Esophagus squamous epithelium (tissue), 5 donors: ENCODE measurements at regions not wholly inside any gene's neighbourhood (a gene's known extent, or its start where the extent isn't known, plus 50 kb on each side); places are given as distances from the start of the nearest gene placed in this dataset.

ENCODE experiments used
- DNase-seq: peaks from one replicate; lab custom pipeline; 2025; lab: John Stamatoyannopoulos, UW
- H3K27ac ChIP-seq, 4 donors: fragments of 200-600 bp; sonication (generic); one replicate each; pipeline ENCODE4 v1.5.1; 2016 to 2019; ENCODE audit warnings: mild to moderate bottlenecking in 1 of 4
- H3K27me3 ChIP-seq, 4 donors: fragments of 200-600 bp; sonication (generic); 1 replicate in 3 of 4; 2 replicates in 1 of 4; pipeline versions ENCODE4 v1.5.1 to v1.6.0; 2017 to 2021; ENCODE audit warnings: antibody characterized with exemption in 1 of 4
- H3K36me3 ChIP-seq, 3 donors: fragments of 200-600 bp; sonication (generic); one replicate each; pipeline ENCODE4 v1.5.1; 2016 to 2019
- H3K4me1 ChIP-seq, 3 donors: fragments of 200-600 bp; sonication (generic); one replicate each; pipeline ENCODE4 v1.5.1; 2017 to 2019
- H3K4me3 ChIP-seq, 4 donors: fragments of 200-600 bp; sonication (generic); 1 replicate in 3 of 4; 2 replicates in 1 of 4; pipeline ENCODE4 v1.5.1; 2016 to 2019; ENCODE audit warnings: mild to moderate bottlenecking in 2 of 4, moderate library complexity in 1 of 4
- H3K9me3 ChIP-seq, 3 donors: fragments of 200-600 bp; sonication (generic); one replicate each; pipeline ENCODE4 v1.5.1; 2016 to 2019
- CTCF ChIP-seq, 6 experiments: fragments of 450-650 bp in 4 of 6; fragments of 200-600 bp in 2 of 6; sonication (generic) in 2 of 6; IDR thresholded peaks; one replicate each; pipeline ENCODE4 v1.5.1; 2016 to 2019; ENCODE audit warnings: antibody characterized with exemption in 6 of 6, mild to moderate bottlenecking in 4 of 6, moderate library complexity in 4 of 6
- POLR2A ChIP-seq, 4 donors: fragments of 450-650 bp; IDR thresholded peaks; one replicate each; pipeline ENCODE4 v1.6.1; 2017; ENCODE audit warnings: antibody characterized with exemption in 4 of 4, mild to moderate bottlenecking in 4 of 4, moderate library complexity in 3 of 4
- WGBS, 2 donors: methylation state at CpG; one replicate each; pipeline ENCODE4 v1.1.5; 2018; 5-methylcytosine and 5-hydroxymethylcytosine counted together
- intact Hi-C: fragments of 100-400 bp; cut with DNase I; formaldehyde crosslinking; loops from one replicate; pipeline ENCODE4 v1.15.0; 2022
- donor health status: DM: yes; HTN: yes; CAD: no.

GRCh38 chr16:51538707-51539498, 387.8 kb upstream of the SALL1 start:
- Histone ChIP-seq H3K4me3 (no peak overlapping the region), H3K27me3 (no peaks in the 10 kb centered on the region), H3K9me3 (no peaks in the 10 kb centered on the region), H3K4me1 (no peaks in the 10 kb centered on the region), H3K36me3 (no peaks in the 10 kb centered on the region), H3K27ac (no peak overlapping the region)
- intact Hi-C loops = no loop called here
- 6 to 22% methylated on average over 5 to 6 of the region's 7 CpGs for WGBS, 2 donors
- TF ChIP-seq POLR2A (IDR thresholded peaks at IDR 0.05) (no peak), CTCF (IDR thresholded peaks at IDR 0.05) (no peak)
- DNase-seq = no peak

GRCh38 chr16:51535591-51535990, 384.5 kb upstream of the SALL1 start:
- TF ChIP-seq POLR2A (IDR thresholded peaks at IDR 0.05) (no peak), CTCF (IDR thresholded peaks at IDR 0.05) (no peak)
- H3K4me3 ChIP-seq = no peak overlapping the region
- intact Hi-C loops = no loop called here
- DNase-seq = no peak
- no peaks in the 10 kb centered on the region for H3K4me1 ChIP-seq
- no peaks in the 10 kb centered on the region for H3K9me3 ChIP-seq
- WGBS, 2 donors = 82 to 89% methylated on average over 8 to 10 of the region's 11 CpGs
- H3K27me3 ChIP-seq = no peaks in the 10 kb centered on the region
- no peak overlapping the region for H3K27ac ChIP-seq
- no peaks in the 10 kb centered on the region for H3K36me3 ChIP-seq

- TF ChIP-seq POLR2A (IDR thresholded peaks at IDR 0.05) (no peak), CTCF (IDR thresholded peaks at IDR 0.05) (no peak)
- H3K36me3 ChIP-seq = no peaks in the 10 kb centered on the region
- no peaks in the 10 kb centered on the region for H3K27me3 ChIP-seq
- intact Hi-C loops = no loop called here
- DNase-seq = no peak
- H3K4me3 ChIP-seq = no peak overlapping the region
- no peaks in the 10 kb centered on the region for H3K4me1 ChIP-seq
- H3K9me3 ChIP-seq = no peaks in the 10 kb centered on the region
- WGBS, 2 donors = 80 to 83% methylated on average over 1 of the region's 1 CpG
- no peak overlapping the region for H3K27ac ChIP-seq
Measured at GRCh38 chr16:51532551-51532950, 381.5 kb upstream of the SALL1 start.

GRCh38 chr16:51531271-51531670, 380.2 kb upstream of the SALL1 start:
- DNase-seq = no peak
- TF ChIP-seq CTCF (IDR thresholded peaks at IDR 0.05) (no peak), POLR2A (IDR thresholded peaks at IDR 0.05) (no peak)
- Histone ChIP-seq H3K4me1 (no peaks in the 10 kb centered on the region), H3K27ac (no peak overlapping the region), H3K27me3 (no peaks in the 10 kb centered on the region), H3K36me3 (no peaks in the 10 kb centered on the region), H3K9me3 (no peaks in the 10 kb centered on the region), H3K4me3 (no peak overlapping the region)
- WGBS, 2 donors = 72 to 89% methylated on average over 2 to 3 of the region's 3 CpGs
- intact Hi-C loops = no loop called here

- intact Hi-C loops = no loop called here
- Histone ChIP-seq H3K27me3 (no peaks in the 10 kb centered on the region), H3K9me3 (no peaks in the 10 kb centered on the region), H3K4me3 (no peak overlapping the region), H3K27ac (no peak overlapping the region), H3K4me1 (no peaks in the 10 kb centered on the region), H3K36me3 (no peaks in the 10 kb centered on the region)
- WGBS, 2 donors = 81 to 82% methylated on average over 6 of the region's 6 CpGs
- TF ChIP-seq CTCF (IDR thresholded peaks at IDR 0.05) (no peak), POLR2A (IDR thresholded peaks at IDR 0.05) (no peak)
- DNase-seq = no peak
Measured at GRCh38 chr16:51527349-51527748, 376.3 kb upstream of the SALL1 start.
